SH-SY5Y (cell line): ENCODE measurements at regions not wholly inside any gene's neighbourhood (a gene's known extent, or its start where the extent isn't known, plus 50 kb on each side); places are given as distances from the start of the nearest gene placed in this dataset.

Experiments used
- GATA2 ChIP-seq: IDR thresholded peaks from 2 replicates; pipeline ENCODE4 v1.6.1; 2011; ENCODE audit warnings: mild to moderate bottlenecking, low read depth, low read length
- GATA3 ChIP-seq: IDR thresholded peaks from 2 replicates; pipeline ENCODE4 v1.6.1; 2011; ENCODE audit warnings: low read depth, mild to moderate bottlenecking, low read length, moderate library complexity

GRCh38 chr5:164617290-164617689 lies 1111.9 kb downstream of the MAT2B start:
- TF ChIP-seq GATA3, result peak; percentile 83
- TF ChIP-seq GATA2, result peak; percentile 82
